ENCODE measurements at regions not wholly inside any gene's neighbourhood (a gene's known extent, or its start where the extent isn't known, plus 50 kb on each side); places are given as distances from the start of the nearest gene placed in this dataset.

DNA sequence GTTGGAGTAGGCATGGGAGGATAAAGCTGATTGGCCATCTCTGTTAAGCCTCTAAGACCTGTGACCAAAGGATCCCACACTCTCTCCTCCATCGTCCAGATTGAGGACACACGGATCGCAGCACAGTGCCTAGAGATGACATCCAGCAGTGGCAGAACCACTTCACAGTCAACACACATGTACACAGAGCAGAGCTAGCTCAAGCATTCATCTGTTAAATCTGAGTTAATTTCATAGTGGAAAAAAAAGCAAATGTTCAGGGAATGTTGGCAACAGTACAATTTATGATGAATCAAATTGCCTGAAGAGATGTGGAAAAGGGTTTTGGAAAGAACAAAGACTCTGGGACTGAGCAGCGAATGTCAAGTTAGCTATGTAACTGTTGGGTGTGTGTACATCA is 108.1 kb upstream of the PLAAT1 start:
- no peaks in the 10 kb centered on the region for H3K79me2 ChIP-seq (ENCODE audit: low read depth)
- no peak overlapping the region for H3K4me3 ChIP-seq
- H3K27me3 ChIP-seq (ENCODE audit: insufficient read depth, low read depth): peaks cover 12% of the 10 kb centered on the region; the same call in 1 of the 2 replicates
- no peaks in the 10 kb centered on the region for H3K36me3 ChIP-seq (ENCODE audit: low read depth)
- H3K9me3 ChIP-seq (ENCODE audit: insufficient read depth, low read depth): no peaks in the 10 kb centered on the region
- H3K27ac ChIP-seq: no peak overlapping the region
- H4K20me1 ChIP-seq (ENCODE audit: insufficient read depth): no peaks in the 10 kb centered on the region
- intact Hi-C loops (cut with micrococcal nuclease; ENCODE audit: unreplicated experiment): no loop called here
- no peaks in the 10 kb centered on the region for H3F3A ChIP-seq (ENCODE audit: insufficient read depth, low read depth)
- TF ChIP-seq, protein P1, sequence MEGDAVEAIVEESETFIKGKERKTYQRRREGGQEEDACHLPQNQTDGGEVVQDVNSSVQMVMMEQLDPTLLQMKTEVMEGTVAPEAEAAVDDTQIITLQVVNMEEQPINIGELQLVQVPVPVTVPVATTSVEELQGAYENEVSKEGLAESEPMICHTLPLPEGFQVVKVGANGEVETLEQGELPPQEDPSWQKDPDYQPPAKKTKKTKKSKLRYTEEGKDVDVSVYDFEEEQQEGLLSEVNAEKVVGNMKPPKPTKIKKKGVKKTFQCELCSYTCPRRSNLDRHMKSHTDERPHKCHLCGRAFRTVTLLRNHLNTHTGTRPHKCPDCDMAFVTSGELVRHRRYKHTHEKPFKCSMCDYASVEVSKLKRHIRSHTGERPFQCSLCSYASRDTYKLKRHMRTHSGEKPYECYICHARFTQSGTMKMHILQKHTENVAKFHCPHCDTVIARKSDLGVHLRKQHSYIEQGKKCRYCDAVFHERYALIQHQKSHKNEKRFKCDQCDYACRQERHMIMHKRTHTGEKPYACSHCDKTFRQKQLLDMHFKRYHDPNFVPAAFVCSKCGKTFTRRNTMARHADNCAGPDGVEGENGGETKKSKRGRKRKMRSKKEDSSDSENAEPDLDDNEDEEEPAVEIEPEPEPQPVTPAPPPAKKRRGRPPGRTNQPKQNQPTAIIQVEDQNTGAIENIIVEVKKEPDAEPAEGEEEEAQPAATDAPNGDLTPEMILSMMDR (conservative IDR thresholded peaks at IDR 0.05): no peak
- no peak for TF ChIP-seq EZH2 (IDR thresholded peaks at IDR 0.05; ENCODE audit: low read depth)
- H3K4me2 ChIP-seq: no peak overlapping the region
- no peaks in the 10 kb centered on the region for H3K4me1 ChIP-seq (replicated peaks; ENCODE audit: insufficient read depth)
- POLR2A ChIA-PET (ENCODE audit: unreplicated experiment): no interaction called here
- DNase-seq: no peak
- CTCF ChIA-PET: no interaction called here
- H2AFZ ChIP-seq: no peak overlapping the region
- no TSS peak for BruUV-seq (replicated peaks)
- H3K9me2 ChIP-seq (ENCODE audit: insufficient read depth): no peaks in the 10 kb centered on the region

DNA sequence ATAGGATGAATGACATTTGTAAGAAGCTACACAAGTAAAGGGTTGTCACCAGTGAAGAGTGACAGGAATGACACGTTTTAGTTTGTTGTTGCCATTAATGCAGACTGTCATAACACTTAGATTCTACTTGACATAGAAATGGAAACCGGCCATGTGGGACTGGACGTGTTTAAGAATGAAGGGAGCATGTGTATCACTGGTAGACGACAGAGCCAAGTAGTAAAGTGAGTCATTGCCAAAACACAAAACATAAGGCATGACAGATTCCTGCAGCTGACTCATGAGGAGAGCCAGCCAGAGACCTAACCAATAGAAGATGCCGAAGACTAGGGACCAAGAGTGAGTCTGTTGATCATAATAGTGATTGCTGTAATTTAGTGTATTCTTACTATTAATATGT is 106.2 kb upstream of the PLAAT1 start:
- Histone ChIP-seq H3K79me2 (ENCODE audit: low read depth) (no peaks in the 10 kb centered on the region), H3K27me3 (ENCODE audit: insufficient read depth, low read depth) (peaks cover 12% of the 10 kb centered on the region; the same call in 1 of the 2 replicates), H3K9me3 (ENCODE audit: insufficient read depth, low read depth) (no peaks in the 10 kb centered on the region), H3K4me1 (replicated peaks; ENCODE audit: insufficient read depth) (no peaks in the 10 kb centered on the region), H3K36me3 (ENCODE audit: low read depth) (no peaks in the 10 kb centered on the region), H3K9me2 (ENCODE audit: insufficient read depth) (no peaks in the 10 kb centered on the region), H3K27ac (no peak overlapping the region), H3K4me3 (no peak overlapping the region), H2AFZ (no peak overlapping the region), H3K4me2 (no peak overlapping the region), H3F3A (ENCODE audit: insufficient read depth, low read depth) (no peaks in the 10 kb centered on the region), H4K20me1 (ENCODE audit: insufficient read depth) (no peaks in the 10 kb centered on the region)
- ChIA-PET POLR2A (ENCODE audit: unreplicated experiment) (no interaction called here), CTCF (no interaction called here)
- DNase-seq: no peak
- no peak for TF ChIP-seq EZH2 (IDR thresholded peaks at IDR 0.05; ENCODE audit: low read depth)
- TF ChIP-seq, protein P1 (conservative IDR thresholded peaks at IDR 0.05): no peak
- intact Hi-C loops (cut with micrococcal nuclease; ENCODE audit: unreplicated experiment): no loop called here
- BruUV-seq (replicated peaks): no TSS peak

DNA sequence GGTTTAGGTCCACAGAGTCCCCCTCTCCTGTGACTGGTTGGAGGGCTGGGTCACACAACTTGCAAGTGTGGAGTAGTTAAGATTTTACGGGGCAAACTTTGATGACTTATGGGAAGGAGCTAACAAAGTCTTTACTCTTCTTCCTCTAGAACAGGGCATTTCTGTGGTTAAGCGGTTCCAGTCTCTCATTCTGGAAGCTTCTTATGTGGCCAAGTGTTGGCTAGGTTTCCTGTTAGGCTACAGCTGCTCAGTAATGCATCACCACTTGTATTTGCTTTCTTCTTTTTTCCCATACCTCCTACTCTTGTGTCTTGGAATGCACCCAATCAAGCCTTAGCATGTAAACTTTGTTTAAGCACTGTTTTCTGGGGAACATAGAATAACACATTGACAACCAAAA is 100.6 kb upstream of the PLAAT1 start:
- BruUV-seq (replicated peaks): no TSS peak
- Histone ChIP-seq H3K4me1 (replicated peaks; ENCODE audit: insufficient read depth) (no peaks in the 10 kb centered on the region), H3F3A (ENCODE audit: insufficient read depth, low read depth) (no peaks in the 10 kb centered on the region), H2AFZ (no peak overlapping the region), H3K9me3 (ENCODE audit: insufficient read depth, low read depth) (no peaks in the 10 kb centered on the region), H3K27ac (no peak overlapping the region), H3K4me2 (no peak overlapping the region), H3K4me3 (no peak overlapping the region), H3K27me3 (ENCODE audit: insufficient read depth, low read depth) (0 out of 2 replicates have a peak, but pooled peaks cover 7% of the 10 kb centered on the region), H3K9me2 (ENCODE audit: insufficient read depth) (no peaks in the 10 kb centered on the region), H3K79me2 (ENCODE audit: low read depth) (no peaks in the 10 kb centered on the region), H3K36me3 (ENCODE audit: low read depth) (no peaks in the 10 kb centered on the region), H4K20me1 (ENCODE audit: insufficient read depth) (no peaks in the 10 kb centered on the region)
- POLR2A ChIA-PET (ENCODE audit: unreplicated experiment): no interaction called here
- intact Hi-C loops (cut with micrococcal nuclease; ENCODE audit: unreplicated experiment): no loop called here
- TF ChIP-seq, protein P1 (conservative IDR thresholded peaks at IDR 0.05): no peak
- TF ChIP-seq EZH2 (IDR thresholded peaks at IDR 0.05; ENCODE audit: low read depth): no peak
- CTCF ChIA-PET: no interaction called here
- DNase-seq: no peak

Data from PC-9 (cell line).